GM10248 (cell line): ENCODE measurements at regions not wholly inside any gene's neighbourhood (a gene's known extent, or its start where the extent isn't known, plus 50 kb on each side); places are given as distances from the start of the nearest gene placed in this dataset.

ENCODE experiments used
- CTCF ChIA-PET: fragments of 300-600 bp; sonication (Branson Sonifier 250); formaldehyde crosslinking; extraction: SDS; loops from one replicate; lab custom pipeline; 2021; ENCODE audit warnings: antibody characterized with exemption; lab: Yijun Ruan, JAX
- POLR2A ChIA-PET: fragments of 350-650 bp; sonication (Branson Sonifier 250); formaldehyde crosslinking; extraction: SDS; loops from one replicate; lab custom pipeline; 2020; ENCODE audit warnings: antibody characterized with exemption; lab: Yijun Ruan, JAX
- DNase-seq: peaks from one replicate; pipeline ENCODE4 v3.0.0; 2012; ENCODE audit errors: extremely low spot score
- TF ChIP-seq, protein P1 (sequence below): IDR thresholded peaks from 2 replicates; pipeline ENCODE4 v1.5.1; 2012; ENCODE audit warnings: mild to moderate bottlenecking, low read depth; ENCODE audit errors: extremely low read depth, missing control alignments, control extremely low read depth

DNA sequence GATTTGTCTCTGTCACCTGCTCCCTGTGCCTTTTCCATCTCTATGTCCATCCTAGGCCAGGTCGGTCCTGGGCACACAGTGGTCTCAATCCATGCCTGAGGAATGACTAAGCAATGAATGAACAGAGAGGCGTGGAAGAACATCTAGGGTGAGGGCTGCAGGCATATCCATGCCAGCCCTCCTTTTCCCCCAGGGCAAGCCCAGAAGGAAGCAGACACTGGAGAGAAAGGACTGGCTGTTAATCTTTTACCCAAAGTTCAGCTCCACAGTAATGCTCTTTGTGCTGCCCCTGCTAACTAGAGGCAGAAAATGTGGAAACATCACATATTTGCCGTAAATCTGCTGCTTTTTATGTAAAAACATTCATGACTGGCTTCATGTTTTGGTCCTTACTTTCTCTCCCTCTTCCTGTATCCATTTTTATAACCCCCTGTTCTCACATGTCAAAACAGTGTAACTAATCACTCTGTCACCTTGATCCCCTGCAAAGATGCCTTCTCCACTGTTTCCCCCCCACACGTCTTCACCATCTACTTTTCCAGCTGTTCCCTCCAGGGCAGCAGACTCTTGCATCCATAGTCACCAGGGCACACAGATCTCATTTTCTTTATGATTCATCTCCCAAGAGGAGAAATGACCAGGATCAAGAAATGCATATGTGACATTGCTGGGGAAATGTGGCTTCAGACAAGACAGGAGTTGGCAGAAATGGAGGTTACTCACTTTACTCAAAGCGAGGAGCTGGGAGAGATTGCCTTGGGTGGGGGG, 166.4 kb upstream of the PROX1 start:
- POLR2A ChIA-PET: no interaction called here
- TF ChIP-seq, protein P1, sequence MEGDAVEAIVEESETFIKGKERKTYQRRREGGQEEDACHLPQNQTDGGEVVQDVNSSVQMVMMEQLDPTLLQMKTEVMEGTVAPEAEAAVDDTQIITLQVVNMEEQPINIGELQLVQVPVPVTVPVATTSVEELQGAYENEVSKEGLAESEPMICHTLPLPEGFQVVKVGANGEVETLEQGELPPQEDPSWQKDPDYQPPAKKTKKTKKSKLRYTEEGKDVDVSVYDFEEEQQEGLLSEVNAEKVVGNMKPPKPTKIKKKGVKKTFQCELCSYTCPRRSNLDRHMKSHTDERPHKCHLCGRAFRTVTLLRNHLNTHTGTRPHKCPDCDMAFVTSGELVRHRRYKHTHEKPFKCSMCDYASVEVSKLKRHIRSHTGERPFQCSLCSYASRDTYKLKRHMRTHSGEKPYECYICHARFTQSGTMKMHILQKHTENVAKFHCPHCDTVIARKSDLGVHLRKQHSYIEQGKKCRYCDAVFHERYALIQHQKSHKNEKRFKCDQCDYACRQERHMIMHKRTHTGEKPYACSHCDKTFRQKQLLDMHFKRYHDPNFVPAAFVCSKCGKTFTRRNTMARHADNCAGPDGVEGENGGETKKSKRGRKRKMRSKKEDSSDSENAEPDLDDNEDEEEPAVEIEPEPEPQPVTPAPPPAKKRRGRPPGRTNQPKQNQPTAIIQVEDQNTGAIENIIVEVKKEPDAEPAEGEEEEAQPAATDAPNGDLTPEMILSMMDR: no peak
- DNase-seq: no peak

DNA sequence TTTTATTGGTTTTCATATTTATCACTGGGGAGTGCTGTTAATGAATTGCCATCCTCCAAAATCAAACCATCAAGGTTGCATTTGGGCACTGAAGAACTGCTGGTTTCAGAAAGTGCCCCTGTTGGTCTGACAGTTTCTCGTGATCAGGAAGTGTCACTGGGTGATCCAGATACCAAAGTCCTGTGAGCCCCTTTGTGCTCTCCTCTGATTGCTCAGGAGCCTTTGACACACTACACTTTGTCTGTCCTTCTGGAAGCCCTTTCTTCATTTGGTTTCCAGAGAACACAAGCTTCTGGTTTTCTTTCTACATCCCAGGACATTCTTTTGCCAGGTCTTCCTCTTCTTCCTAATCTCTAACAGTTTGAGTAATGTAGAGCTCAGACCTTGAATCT, 165.8 kb upstream of the PROX1 start:
- POLR2A ChIA-PET: no interaction called here
- TF ChIP-seq, protein P1: no peak

More for the DNA sequence above, 166.4 kb upstream of the PROX1 start:
- CTCF ChIA-PET: interaction anchor here (2.1 kb wide), 1 partner anchor 10 kb away, joined by 5 read pairs; no protein-coding TSS in a partner anchor

DNA sequence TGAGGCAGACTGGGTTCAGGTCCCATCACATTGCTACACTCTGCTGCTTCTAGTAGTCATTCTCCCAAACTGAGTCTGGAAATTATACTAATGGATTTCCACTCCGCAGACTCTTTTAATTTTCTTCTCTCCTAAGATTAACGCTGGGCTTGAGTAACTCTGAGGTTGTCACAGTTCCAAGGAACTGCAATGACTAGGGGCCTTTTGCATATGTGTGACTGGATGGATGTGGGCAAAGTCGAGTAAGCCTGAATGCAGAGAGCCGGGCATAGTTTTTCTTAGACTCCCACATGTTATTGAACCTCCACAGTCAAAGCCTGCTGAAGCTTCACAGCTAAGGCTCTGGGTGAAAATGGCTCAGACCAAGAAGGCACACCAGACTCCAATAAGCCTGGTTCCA, 160.9 kb upstream of the PROX1 start:
- ChIA-PET CTCF (no interaction called here), POLR2A (no interaction called here)
- TF ChIP-seq, protein P1: no peak

More for the DNA sequence above, 165.8 kb upstream of the PROX1 start:
- DNase-seq: no peak
- CTCF ChIA-PET: interaction anchor here (1.2 to 2.1 kb wide), 2 partner anchors 10 to 511 kb away, joined by 3 to 5 read pairs; no protein-coding TSS in a partner anchor

DNA sequence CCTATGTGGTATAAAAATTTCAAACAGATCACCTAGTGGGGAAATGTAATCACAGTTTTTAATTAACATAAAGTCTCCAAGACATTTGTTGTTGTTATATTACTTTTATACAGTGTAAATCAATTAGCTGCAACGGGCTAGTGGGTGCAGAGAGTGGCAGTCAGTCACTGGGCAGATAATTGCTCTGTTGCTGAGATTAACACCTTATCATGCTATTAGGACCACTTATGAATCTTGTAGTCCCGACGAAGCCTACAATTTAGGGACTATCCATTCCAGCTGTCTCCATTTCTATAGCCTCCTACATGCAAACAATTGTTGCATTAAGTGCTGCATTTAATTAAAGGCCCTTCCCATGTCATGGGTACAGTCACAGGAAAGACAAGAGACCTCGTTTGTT, 158.9 kb upstream of the PROX1 start:
- ChIA-PET CTCF (interaction anchor here (1.1 kb wide), 1 partner anchor 11 kb away, joined by 3 read pairs; no protein-coding TSS in a partner anchor), POLR2A (no interaction called here)
- no peak for DNase-seq
- TF ChIP-seq, protein P1: no peak

More for the DNA sequence above, 160.9 kb upstream of the PROX1 start:
- DNase-seq: no peak

DNA sequence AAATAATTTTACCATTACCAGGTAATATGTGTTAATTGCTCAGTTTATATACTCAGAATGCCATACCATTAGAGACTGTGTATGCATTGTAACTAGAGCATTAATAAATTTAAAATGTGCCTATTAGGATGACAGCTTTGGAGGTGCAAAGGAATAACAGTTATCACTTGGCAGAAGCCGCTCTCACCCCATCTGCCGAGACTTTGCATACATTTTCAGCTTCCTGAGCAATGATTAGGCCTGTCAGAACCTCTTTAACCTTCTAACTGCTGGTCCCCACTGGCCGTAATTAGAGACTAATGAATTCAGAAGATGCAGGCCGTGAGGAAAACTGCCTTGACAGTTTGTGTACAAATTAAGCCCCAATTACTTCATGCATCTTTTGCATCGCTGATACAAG, 158.0 kb upstream of the PROX1 start:
- TF ChIP-seq, protein P1: no peak
- CTCF ChIA-PET: no interaction called here
- no peak for DNase-seq
- POLR2A ChIA-PET: no interaction called here

DNA sequence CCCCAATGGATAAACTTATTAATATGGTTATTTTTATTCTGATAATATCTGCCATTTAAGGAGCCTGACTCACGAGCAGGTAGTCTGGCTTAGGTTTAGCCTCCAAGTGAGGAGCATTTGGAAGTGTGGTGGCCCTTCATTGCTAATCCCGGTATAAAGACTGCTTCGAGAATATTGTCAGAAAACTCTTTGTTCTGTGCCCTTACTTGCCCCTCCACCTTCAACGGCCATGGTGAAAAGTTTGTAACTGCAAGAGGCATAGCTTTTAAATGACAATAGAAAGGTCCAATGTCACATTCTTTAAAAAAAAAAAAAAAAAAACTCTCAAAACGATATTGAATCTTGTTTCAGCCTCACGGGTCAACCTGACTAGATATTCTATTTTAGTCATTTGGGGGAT, 157.4 kb upstream of the PROX1 start:
- CTCF ChIA-PET: no interaction called here
- TF ChIP-seq, protein P1: no peak
- DNase-seq: no peak
- POLR2A ChIA-PET: no interaction called here
